ENCODE measurements at regions not wholly inside any gene's neighbourhood (a gene's known extent, or its start where the extent isn't known, plus 50 kb on each side); places are given as distances from the start of the nearest gene placed in this dataset.

- TF ChIP-seq CTCF (IDR thresholded peaks at IDR 0.05): no peak
- no peak for TF ChIP-seq POLR2A (IDR thresholded peaks at IDR 0.05)
Observed at GRCh38 chr5:75843319-75843718, 126.1 kb upstream of the POC5 start.

Data from body of pancreas (tissue), 4 donors.